ENCODE measurements at regions not wholly inside any gene's neighbourhood (a gene's known extent, or its start where the extent isn't known, plus 50 kb on each side); places are given as distances from the start of the nearest gene placed in this dataset.

DNA sequence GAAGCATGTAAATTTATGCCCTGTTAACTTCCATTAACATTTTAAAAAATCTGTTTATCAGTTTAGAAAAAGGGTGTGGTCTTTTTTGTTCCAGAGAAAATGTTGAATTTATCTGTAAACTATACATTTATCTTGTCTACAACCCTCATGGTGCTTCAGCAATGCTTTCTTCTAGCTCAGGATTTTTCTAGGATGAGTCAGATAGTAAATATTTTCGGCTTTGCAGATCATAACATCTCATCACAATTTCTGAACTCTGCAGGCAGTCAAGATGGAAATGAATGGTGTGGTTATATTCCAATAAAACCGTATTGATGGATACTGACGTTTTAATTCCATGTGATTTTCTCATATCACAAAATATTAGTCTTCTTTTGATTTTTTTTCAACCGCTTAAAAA is 70.5 kb upstream of the FOXB1 start:
- no peak for DNase-seq (ENCODE audit: extremely low spot score, unreplicated experiment)
- H3K27me3 Mint-ChIP-seq (ENCODE audit: unreplicated experiment): peaks cover 17% of the 10 kb centered on the region
- H3K27ac Mint-ChIP-seq (ENCODE audit: unreplicated experiment): no peak overlapping the region
- H3K36me3 Mint-ChIP-seq (ENCODE audit: unreplicated experiment): no peaks in the 10 kb centered on the region
- no peak for TF ChIP-seq CTCF (IDR thresholded peaks at IDR 0.05)
- no peak overlapping the region for H3K4me3 Mint-ChIP-seq (ENCODE audit: unreplicated experiment)
- no peaks in the 10 kb centered on the region for H3K9me3 Mint-ChIP-seq (ENCODE audit: unreplicated experiment)
- no peaks in the 10 kb centered on the region for H3K4me1 Mint-ChIP-seq (ENCODE audit: unreplicated experiment)

DNA sequence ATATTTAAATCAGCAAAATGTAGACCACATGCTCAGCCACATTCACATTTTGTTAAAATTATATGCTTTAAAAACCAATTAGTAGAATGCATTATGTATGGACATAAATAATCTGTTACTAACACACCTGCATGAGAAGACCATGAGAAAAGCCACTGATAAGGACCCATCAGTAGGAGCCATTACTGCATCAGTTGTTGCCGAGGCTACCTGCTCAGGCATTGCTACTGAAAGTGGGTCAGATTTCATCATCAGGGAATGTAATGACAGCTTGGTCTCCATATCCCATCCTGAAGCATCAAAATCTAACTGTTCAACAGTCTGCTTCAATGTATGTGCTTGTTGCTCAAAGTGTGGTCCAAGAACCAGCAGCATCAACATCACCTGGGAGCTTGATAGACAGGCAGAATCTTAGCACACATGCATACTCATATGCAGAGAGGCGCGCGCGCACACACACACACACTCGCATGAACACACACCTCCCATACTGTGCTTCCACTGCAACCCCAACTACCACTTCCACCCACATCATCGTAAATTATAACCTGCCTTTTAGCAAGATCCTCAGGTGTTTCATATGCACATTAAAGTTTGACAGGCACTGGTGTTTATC is 72.4 kb upstream of the FOXB1 start:
- Mint-ChIP-seq H3K4me1 (ENCODE audit: unreplicated experiment) (no peaks in the 10 kb centered on the region), H3K4me3 (ENCODE audit: unreplicated experiment) (no peak overlapping the region), H3K27me3 (ENCODE audit: unreplicated experiment) (peaks cover 22% of the 10 kb centered on the region), H3K27ac (ENCODE audit: unreplicated experiment) (no peak overlapping the region), H3K9me3 (ENCODE audit: unreplicated experiment) (no peaks in the 10 kb centered on the region), H3K36me3 (ENCODE audit: unreplicated experiment) (no peaks in the 10 kb centered on the region)
- TF ChIP-seq CTCF (IDR thresholded peaks at IDR 0.05): no peak
- DNase-seq (ENCODE audit: extremely low spot score, unreplicated experiment): no peak

- no peaks in the 10 kb centered on the region for H3K36me3 Mint-ChIP-seq (ENCODE audit: unreplicated experiment)
- no peaks in the 10 kb centered on the region for H3K4me1 Mint-ChIP-seq (ENCODE audit: unreplicated experiment)
- H3K4me3 Mint-ChIP-seq (ENCODE audit: unreplicated experiment): no peak overlapping the region
- peaks cover 13% of the 10 kb centered on the region for H3K27me3 Mint-ChIP-seq (ENCODE audit: unreplicated experiment)
- no peak for TF ChIP-seq CTCF (IDR thresholded peaks at IDR 0.05)
- H3K9me3 Mint-ChIP-seq (ENCODE audit: unreplicated experiment): no peaks in the 10 kb centered on the region
- no peak overlapping the region for H3K27ac Mint-ChIP-seq (ENCODE audit: unreplicated experiment)
- no peak for DNase-seq (ENCODE audit: extremely low spot score, unreplicated experiment)
These were observed 79.1 kb upstream of the FOXB1 start for GRCh38 chr15:59924812-59925522.

DNA sequence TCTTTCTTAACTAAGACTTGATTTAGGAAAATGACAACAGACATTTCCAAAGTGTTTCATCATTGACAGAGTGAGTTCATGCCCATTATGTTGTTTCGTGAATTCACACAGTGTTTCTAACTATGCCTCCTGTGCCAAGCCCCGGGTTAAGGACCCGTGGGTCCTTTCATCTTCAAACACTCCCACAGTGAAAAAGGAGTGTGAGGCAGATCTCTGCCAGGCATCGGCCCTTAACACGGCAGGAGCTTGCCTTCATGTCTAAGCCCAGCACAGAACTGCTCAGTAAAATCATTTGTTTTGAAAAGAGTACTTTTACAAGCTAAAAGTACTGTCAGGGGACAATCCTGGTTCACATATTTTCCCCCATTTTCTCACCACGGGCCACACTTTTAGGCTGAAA is 80.0 kb upstream of the FOXB1 start:
- no peak for TF ChIP-seq CTCF (IDR thresholded peaks at IDR 0.05)
- no peak for DNase-seq (ENCODE audit: extremely low spot score, unreplicated experiment)
- Mint-ChIP-seq H3K36me3 (ENCODE audit: unreplicated experiment) (no peaks in the 10 kb centered on the region), H3K27ac (ENCODE audit: unreplicated experiment) (no peak overlapping the region), H3K27me3 (ENCODE audit: unreplicated experiment) (peaks cover 17% of the 10 kb centered on the region), H3K4me3 (ENCODE audit: unreplicated experiment) (no peak overlapping the region), H3K9me3 (ENCODE audit: unreplicated experiment) (no peaks in the 10 kb centered on the region), H3K4me1 (ENCODE audit: unreplicated experiment) (no peaks in the 10 kb centered on the region)

DNA sequence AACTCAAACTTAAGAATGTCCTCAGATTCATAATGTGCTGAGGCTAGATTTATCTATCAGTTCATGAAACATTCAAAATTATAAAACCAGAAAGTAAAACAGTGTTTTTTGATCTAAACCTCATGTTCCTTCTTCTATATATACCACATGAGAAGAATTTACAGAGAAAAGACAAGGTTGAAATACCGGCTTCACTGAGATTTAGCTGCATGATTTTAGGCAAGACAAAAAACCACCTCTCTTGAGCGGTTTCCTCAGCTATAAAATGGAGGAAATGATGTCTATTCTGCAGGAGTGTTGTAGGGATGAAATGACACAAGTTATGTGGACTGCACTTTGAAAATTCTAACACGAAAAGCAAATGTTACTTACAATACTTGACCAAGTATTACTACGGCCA is 80.6 kb upstream of the FOXB1 start:
- DNase-seq (ENCODE audit: extremely low spot score, unreplicated experiment): no peak
- TF ChIP-seq CTCF (IDR thresholded peaks at IDR 0.05): no peak
- no peaks in the 10 kb centered on the region for H3K4me1 Mint-ChIP-seq (ENCODE audit: unreplicated experiment)
- no peaks in the 10 kb centered on the region for H3K36me3 Mint-ChIP-seq (ENCODE audit: unreplicated experiment)
- H3K4me3 Mint-ChIP-seq (ENCODE audit: unreplicated experiment): no peak overlapping the region
- no peaks in the 10 kb centered on the region for H3K9me3 Mint-ChIP-seq (ENCODE audit: unreplicated experiment)
- no peak overlapping the region for H3K27ac Mint-ChIP-seq (ENCODE audit: unreplicated experiment)
- H3K27me3 Mint-ChIP-seq (ENCODE audit: unreplicated experiment): peaks cover 17% of the 10 kb centered on the region
